ENCODE measurements at regions not wholly inside any gene's neighbourhood (a gene's known extent, or its start where the extent isn't known, plus 50 kb on each side); places are given as distances from the start of the nearest gene placed in this dataset.

GRCh38 chr1:4058706-4059105 is 158.6 kb upstream of the C1orf174 start:
- TF ChIP-seq CTCF (conservative IDR thresholded peaks at IDR 0.05; ENCODE audit: low read depth, low read length) (no peak), USF2 (IDR thresholded peaks at IDR 0.05; ENCODE audit: low read depth, low read length) (no peak), BHLHE40 (IDR thresholded peaks at IDR 0.05; ENCODE audit: low read depth, low read length) (no peak), RAD21 (IDR thresholded peaks at IDR 0.05; ENCODE audit: low read length) (no peak), POLR2A (IDR thresholded peaks at IDR 0.05; ENCODE audit: low read depth, low read length) (no peak), ELK1 (IDR thresholded peaks at IDR 0.05; ENCODE audit: borderline replicate concordance, low read depth, low read length) (no peak)
